Mucosa of stomach (tissue), 1 donor: ENCODE measurements at regions not wholly inside any gene's neighbourhood (a gene's known extent, or its start where the extent isn't known, plus 50 kb on each side); places are given as distances from the start of the nearest gene placed in this dataset.

ENCODE experiments used
- H3K27me3 ChIP-seq: one replicate; pipeline ENCODE4 v1.7.0; 2013; ENCODE audit warnings: mild to moderate bottlenecking, low read length; ENCODE audit not compliant: control insufficient read depth, insufficient read depth
- H3K36me3 ChIP-seq: one replicate; pipeline ENCODE4 v1.7.0; 2013; ENCODE audit warnings: low read length; ENCODE audit not compliant: control insufficient read depth, insufficient read depth
- H3K4me1 ChIP-seq: one replicate; pipeline ENCODE4 v1.7.0; 2013; ENCODE audit warnings: mild to moderate bottlenecking, low read length; ENCODE audit not compliant: control insufficient read depth, insufficient read depth
- H3K4me3 ChIP-seq: one replicate; pipeline ENCODE4 v1.7.0; 2013; ENCODE audit warnings: low read length
- H3K9ac ChIP-seq: one replicate; pipeline ENCODE4 v1.7.0; 2013; ENCODE audit warnings: mild to moderate bottlenecking, low read length, moderate library complexity
- H3K9me3 ChIP-seq: one replicate; pipeline ENCODE4 v1.7.0; 2013; ENCODE audit warnings: mild to moderate bottlenecking, low read length, moderate library complexity; ENCODE audit not compliant: control insufficient read depth
- donor health status: Pancreatic carcinoma.

DNA sequence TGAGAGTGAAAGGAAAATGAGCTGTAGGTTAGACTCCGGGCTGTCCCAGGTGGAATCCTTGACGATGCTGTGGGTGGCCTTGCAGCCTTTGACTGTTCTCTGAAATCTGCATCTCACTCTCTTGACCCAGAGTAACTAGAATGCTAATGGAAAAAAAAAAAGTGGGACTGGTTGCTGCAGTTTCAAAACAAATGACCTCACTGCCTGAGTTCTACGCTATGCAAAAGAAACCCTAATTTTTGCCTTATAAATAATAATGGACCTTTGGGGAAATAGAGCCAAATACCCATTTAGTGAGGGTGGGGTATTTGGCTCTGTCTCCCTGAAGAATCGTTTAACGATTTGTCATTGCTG is 309.7 kb upstream of the C2CD4B start:
- no peaks in the 10 kb centered on the region for H3K9me3 ChIP-seq
- H3K4me3 ChIP-seq: no peak overlapping the region

DNA sequence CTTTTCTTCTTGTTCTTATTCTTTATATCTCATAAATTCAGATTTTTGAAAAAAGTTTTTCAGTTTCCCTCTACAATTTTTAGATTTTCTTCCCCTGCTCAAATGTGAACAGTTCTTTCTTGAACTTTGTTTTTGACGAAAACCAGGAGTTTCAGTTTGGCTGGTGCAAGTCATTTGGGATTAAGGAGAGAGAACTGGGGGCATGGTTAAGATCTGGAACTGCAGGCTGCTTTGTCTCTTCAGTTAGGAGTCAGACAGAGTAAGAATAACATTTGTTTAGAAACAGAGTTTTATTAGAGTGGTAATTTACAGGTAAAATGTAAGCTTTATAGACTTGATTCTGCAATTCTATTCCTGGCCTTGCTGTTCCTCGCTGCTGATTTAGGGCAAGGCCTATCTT is 310.5 kb upstream of the C2CD4B start:
- Histone ChIP-seq H3K27me3 (no peaks in the 10 kb centered on the region), H3K4me3 (no peak overlapping the region), H3K4me1 (peaks cover 28% of the 10 kb centered on the region), H3K36me3 (no peaks in the 10 kb centered on the region), H3K9ac (no peak overlapping the region), H3K9me3 (no peaks in the 10 kb centered on the region)

More for the DNA sequence above, 309.7 kb upstream of the C2CD4B start:
- Histone ChIP-seq H3K27me3 (no peaks in the 10 kb centered on the region), H3K4me1 (peaks cover 36% of the 10 kb centered on the region), H3K9ac (no peak overlapping the region), H3K36me3 (no peaks in the 10 kb centered on the region)

DNA sequence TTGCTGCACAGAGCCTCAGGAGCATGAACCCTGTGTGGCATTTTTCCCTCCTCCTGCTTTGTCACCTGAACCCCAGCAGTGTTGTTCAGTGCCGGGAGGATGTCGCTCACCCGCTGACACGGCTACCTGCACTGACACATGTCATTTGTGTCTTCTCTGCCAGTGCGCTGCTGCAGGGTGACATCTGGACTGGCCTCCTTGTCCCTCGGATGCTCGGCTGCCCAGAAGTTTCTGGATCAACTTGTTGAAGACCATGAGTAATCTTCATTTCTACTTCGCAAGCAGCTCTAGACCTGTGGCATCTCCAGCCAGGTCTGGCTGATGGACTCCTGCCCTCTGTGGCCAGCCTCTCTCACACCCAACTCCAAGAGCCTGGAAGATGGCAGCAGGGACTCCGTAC is 311.1 kb upstream of the C2CD4B start:
- Histone ChIP-seq H3K27me3 (no peaks in the 10 kb centered on the region), H3K9me3 (no peaks in the 10 kb centered on the region), H3K4me1 (peaks cover 22% of the 10 kb centered on the region), H3K36me3 (no peaks in the 10 kb centered on the region), H3K4me3 (no peak overlapping the region), H3K9ac (no peak overlapping the region)

DNA sequence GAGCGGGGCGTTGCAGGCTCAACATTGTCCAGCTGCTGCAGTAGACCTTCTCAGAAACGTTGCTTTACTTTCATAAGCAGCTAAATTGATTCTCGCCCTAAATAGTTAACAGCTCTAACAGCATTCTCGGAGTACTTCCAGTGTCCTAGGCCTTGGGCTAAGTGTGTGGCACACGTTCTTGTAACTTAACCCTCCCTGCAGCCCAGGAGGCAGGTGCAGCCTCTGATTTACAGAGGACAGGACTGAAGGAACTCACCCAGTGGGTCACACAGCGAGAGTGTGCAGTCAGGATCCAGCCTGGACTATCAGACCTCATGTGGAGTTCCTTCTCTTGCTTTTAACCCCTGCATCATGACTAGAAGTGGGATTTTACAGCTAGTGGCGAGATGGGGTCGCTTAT is 312.8 kb upstream of the C2CD4B start:
- H3K9me3 ChIP-seq: no peaks in the 10 kb centered on the region
- H3K9ac ChIP-seq: no peak overlapping the region
- no peaks in the 10 kb centered on the region for H3K27me3 ChIP-seq
- no peaks in the 10 kb centered on the region for H3K36me3 ChIP-seq
- peaks cover 11% of the 10 kb centered on the region for H3K4me1 ChIP-seq
- no peak overlapping the region for H3K4me3 ChIP-seq

DNA sequence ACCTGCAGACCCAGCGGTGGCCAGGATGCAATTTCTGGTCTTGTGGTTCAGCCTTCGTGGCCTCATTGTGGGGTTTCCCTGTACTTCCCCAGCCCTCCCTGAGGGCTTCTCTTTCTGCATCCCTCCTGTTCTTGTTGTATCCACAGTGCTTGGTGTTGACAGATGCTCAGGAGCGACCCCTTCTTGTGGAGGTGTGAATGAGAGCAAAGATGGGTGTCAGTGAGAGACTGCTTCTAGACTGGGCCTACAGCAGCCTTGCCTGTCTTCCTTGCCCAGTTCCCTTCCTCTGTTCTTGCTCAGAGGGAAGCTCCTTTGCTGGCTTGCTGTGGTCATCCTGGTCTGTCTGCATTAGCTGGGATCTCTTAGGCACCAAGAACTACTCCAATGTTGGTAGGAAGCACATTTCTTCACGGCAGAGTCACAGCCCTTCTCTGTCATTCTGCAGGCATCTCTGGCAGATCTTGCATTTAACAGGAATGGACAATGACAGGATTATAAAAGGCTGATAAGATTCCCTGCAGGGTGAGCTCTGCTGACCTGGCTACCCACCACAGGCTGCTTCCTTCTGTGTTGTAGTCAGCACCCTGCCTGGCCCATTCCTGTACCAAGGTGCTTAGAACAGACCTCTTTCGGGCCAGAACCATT is 317.8 kb upstream of the C2CD4B start:
- Histone ChIP-seq H3K27me3 (no peaks in the 10 kb centered on the region), H3K36me3 (no peaks in the 10 kb centered on the region), H3K9me3 (no peaks in the 10 kb centered on the region), H3K9ac (no peak overlapping the region), H3K4me1 (peaks cover 19% of the 10 kb centered on the region), H3K4me3 (no peak overlapping the region)

DNA sequence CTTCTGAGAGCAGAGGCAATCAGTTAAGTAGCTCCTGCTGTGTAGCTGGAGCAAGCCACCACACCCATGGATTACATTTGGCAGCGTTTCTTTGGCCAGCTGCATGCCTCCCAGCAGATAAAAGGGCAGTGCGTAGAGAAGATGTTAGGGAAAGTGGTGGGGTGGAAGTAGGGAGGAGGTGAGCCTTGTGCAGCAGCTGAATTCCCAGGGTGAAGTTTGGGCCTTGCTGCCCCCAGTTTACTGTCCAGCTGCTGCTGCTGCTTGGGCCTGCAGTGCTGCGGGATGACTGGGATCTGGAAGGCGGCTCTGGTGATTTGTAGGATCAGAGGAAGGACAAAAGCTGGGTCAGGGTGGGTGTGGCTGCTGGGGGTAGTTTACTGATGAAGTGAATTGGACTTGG is 318.7 kb upstream of the C2CD4B start:
- Histone ChIP-seq H3K4me1 (peaks cover 19% of the 10 kb centered on the region), H3K36me3 (no peaks in the 10 kb centered on the region), H3K4me3 (no peak overlapping the region), H3K27me3 (no peaks in the 10 kb centered on the region), H3K9ac (no peak overlapping the region), H3K9me3 (no peaks in the 10 kb centered on the region)

DNA sequence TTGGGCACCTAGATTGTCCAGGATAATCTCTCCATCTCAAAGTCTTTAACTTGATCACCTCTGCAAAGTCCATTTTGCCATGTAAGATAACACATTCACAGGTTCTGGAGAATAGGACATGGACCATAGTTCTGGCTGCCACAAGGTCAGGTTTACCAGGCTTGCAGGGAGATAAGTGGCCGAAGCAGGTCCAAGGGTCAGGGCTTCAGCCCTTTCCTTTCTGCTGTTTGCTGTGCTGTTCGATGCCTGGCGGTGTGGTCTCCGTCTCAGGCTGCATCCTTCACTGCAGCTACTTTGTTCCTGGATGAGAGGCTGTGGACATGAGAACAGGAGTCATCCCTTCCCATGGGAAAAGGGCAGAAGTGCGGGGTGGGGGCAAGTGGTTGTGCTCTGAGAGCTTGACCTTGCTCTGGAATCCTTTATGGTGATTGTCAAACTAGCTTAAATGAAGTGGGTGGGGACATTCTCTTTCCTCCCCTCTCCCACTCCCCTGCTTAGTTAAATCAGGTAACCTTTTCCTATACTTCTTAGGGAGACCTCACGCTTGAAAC is 320.2 kb upstream of the C2CD4B start:
- Histone ChIP-seq H3K9me3 (no peaks in the 10 kb centered on the region), H3K9ac (no peak overlapping the region), H3K36me3 (no peaks in the 10 kb centered on the region)

DNA sequence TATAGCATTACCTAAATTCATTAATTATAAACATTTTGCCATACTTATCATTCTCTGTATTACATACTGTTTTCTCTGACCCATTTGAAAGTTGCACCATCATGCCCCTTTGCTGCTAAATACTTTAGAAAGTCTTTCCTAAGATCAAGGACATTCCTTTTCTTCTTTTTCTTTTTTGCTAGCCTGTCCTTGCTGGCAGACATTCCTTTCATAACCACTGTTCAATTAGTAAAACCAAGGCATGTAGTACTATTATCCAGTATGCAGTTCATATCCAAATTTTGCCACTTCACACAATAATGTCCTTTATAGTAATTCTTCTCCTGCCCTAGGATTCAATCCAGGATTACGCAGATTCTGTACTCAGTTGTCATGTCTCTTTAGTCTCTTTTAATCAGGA is 321.0 kb upstream of the C2CD4B start:
- H3K27me3 ChIP-seq: no peaks in the 10 kb centered on the region
- no peak overlapping the region for H3K9ac ChIP-seq
- no peak overlapping the region for H3K4me3 ChIP-seq
- H3K4me1 ChIP-seq: peaks cover 19% of the 10 kb centered on the region
- no peaks in the 10 kb centered on the region for H3K9me3 ChIP-seq
- no peaks in the 10 kb centered on the region for H3K36me3 ChIP-seq

More for the DNA sequence above, 320.2 kb upstream of the C2CD4B start:
- Histone ChIP-seq H3K4me3 (no peak overlapping the region), H3K4me1 (peaks cover 19% of the 10 kb centered on the region), H3K27me3 (no peaks in the 10 kb centered on the region)

DNA sequence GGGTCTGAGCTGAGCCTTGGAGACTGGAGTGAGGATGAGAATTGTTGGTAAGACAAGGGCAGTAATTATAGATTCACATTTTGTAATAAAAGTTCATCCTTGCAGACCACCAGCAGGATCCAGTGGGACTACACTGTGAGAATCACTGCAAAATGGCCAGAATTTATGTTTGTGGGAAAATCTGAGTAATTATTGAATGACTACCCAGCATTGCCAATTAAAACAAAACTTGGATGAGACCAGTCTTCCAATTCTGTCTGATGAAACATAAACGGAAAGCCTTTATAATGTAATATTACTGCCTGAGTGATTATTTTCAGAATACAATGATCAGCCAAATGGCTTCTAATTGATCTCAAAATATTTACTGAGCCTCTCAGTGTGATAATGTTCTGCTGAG is 323.3 kb upstream of the C2CD4B start:
- Histone ChIP-seq H3K4me3 (no peak overlapping the region), H3K9ac (no peak overlapping the region), H3K9me3 (no peaks in the 10 kb centered on the region), H3K36me3 (no peaks in the 10 kb centered on the region), H3K4me1 (peaks cover 18% of the 10 kb centered on the region), H3K27me3 (no peaks in the 10 kb centered on the region)

DNA sequence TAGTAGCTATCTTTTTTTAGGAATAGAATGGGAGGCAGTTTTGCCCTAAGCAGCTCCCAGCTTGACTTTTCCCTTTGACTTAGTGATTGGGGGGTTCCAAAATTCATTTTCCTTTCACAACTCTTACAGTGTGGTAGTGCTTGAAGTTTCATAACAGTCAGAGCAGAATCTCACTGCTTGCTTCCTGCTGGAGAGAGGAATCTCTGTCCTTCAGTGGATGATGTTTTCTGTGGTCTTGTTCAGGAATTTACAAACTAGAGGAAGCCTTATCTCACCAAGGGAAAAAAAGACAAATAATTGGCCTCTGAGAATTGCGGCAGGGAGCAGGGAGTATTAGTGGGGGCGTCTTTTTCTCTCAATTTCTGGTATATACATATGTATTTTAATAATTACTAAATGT is 326.6 kb upstream of the C2CD4B start:
- Histone ChIP-seq H3K36me3 (no peaks in the 10 kb centered on the region), H3K4me3 (no peak overlapping the region), H3K9ac (no peak overlapping the region), H3K4me1 (peaks cover 24% of the 10 kb centered on the region), H3K9me3 (no peaks in the 10 kb centered on the region), H3K27me3 (no peaks in the 10 kb centered on the region)

DNA sequence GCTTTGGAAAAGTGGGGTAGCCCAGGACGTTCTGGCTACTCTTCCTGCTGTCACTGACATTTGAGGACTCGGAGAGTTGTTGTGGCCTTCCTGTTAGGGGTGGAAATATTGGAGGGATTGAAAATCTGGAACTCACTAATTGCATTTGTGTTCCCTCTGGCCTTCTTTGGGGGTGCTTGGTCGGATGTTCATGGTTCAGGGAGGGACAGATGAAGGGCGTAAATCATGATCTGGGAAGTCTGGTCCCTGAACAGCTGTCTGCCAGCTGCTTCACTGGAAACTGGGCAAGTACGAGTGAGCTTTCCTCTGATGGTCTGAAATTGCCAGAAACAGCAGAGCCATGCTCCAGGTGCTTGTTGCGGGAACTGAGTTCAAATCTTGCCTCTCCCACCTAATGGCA is 327.8 kb upstream of the C2CD4B start:
- Histone ChIP-seq H3K9me3 (no peaks in the 10 kb centered on the region), H3K9ac (no peak overlapping the region), H3K27me3 (no peaks in the 10 kb centered on the region), H3K4me1 (peaks cover 24% of the 10 kb centered on the region), H3K36me3 (no peaks in the 10 kb centered on the region), H3K4me3 (no peak overlapping the region)

DNA sequence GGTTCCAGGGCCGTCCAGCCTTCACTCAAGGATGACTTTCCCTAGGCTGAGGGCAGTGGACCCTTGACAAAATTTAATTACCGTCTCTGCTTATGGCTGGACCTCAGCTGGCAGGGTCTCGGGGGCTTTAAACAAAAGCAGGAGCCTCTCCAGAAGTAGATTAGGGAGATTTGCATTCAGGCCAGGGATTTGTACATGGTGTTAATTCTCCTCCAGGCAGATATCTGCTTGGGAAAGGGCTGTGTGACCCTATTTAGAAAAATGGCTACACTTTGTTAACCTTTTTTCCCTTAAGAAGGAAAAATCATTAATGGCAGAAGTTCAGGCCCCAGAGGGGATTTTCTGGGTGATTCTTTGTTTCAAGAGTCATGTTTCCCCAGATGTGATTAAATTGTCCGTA is 329.1 kb upstream of the C2CD4B start:
- peaks cover 24% of the 10 kb centered on the region for H3K4me1 ChIP-seq
- no peaks in the 10 kb centered on the region for H3K9me3 ChIP-seq
- no peaks in the 10 kb centered on the region for H3K27me3 ChIP-seq
- H3K9ac ChIP-seq: no peak overlapping the region
- no peak overlapping the region for H3K4me3 ChIP-seq
- no peaks in the 10 kb centered on the region for H3K36me3 ChIP-seq
